ENCODE measurements at regions not wholly inside any gene's neighbourhood (a gene's known extent, or its start where the extent isn't known, plus 50 kb on each side); places are given as distances from the start of the nearest gene placed in this dataset.
"Not testable (repeated sequence)": the region's sequence is repeated elsewhere in the genome, so short reads cannot be mapped to it uniquely, and the experiment has no call there.

- H3K27me3 ChIP-seq (ENCODE audit: insufficient read depth, low read length); H3K27ac ChIP-seq (ENCODE audit: low read depth, low read length); H3K4me3 ChIP-seq (ENCODE audit: low read length); H3K9ac ChIP-seq (ENCODE audit: low read depth, low read length); H3K36me3 ChIP-seq (ENCODE audit: insufficient read depth, low read length); H3K4me1 ChIP-seq (ENCODE audit: insufficient read depth, low read length); H3K9me3 ChIP-seq (ENCODE audit: insufficient read depth, low read depth, low read length): not testable (repeated sequence)
- 75% methylated on average over 2 of the region's 6 CpGs for WGBS
These were observed 69.5 kb downstream of the NPIPA7 start for GRCh38 chr16:16448423-16448822.

GRCh38 chr16:16449712-16450237 is 70.8 kb downstream of the NPIPA7 start:
- 78% methylated on average over 3 of the region's 4 CpGs for WGBS
- H3K9me3 ChIP-seq (ENCODE audit: insufficient read depth, low read depth, low read length); H3K4me1 ChIP-seq (ENCODE audit: insufficient read depth, low read length); H3K4me3 ChIP-seq (ENCODE audit: low read length); H3K27me3 ChIP-seq (ENCODE audit: insufficient read depth, low read length); H3K9ac ChIP-seq (ENCODE audit: low read depth, low read length); H3K36me3 ChIP-seq (ENCODE audit: insufficient read depth, low read length); H3K27ac ChIP-seq (ENCODE audit: low read depth, low read length): not testable (repeated sequence)

GRCh38 chr16:16451721-16452410 is 72.9 kb downstream of the NPIPA7 start:
- not testable (repeated sequence) for H3K9me3 ChIP-seq (ENCODE audit: insufficient read depth, low read depth, low read length); H3K27me3 ChIP-seq (ENCODE audit: insufficient read depth, low read length); H3K4me1 ChIP-seq (ENCODE audit: insufficient read depth, low read length); H3K9ac ChIP-seq (ENCODE audit: low read depth, low read length); H3K36me3 ChIP-seq (ENCODE audit: insufficient read depth, low read length); H3K4me3 ChIP-seq (ENCODE audit: low read length); H3K27ac ChIP-seq (ENCODE audit: low read depth, low read length)
- WGBS = 11% methylated on average over 1 of the region's 10 CpGs

GRCh38 chr16:16458579-16458978 is 79.6 kb downstream of the NPIPA7 start:
- H3K27me3 ChIP-seq (ENCODE audit: insufficient read depth, low read length); H3K9me3 ChIP-seq (ENCODE audit: insufficient read depth, low read depth, low read length); H3K4me3 ChIP-seq (ENCODE audit: low read length); H3K36me3 ChIP-seq (ENCODE audit: insufficient read depth, low read length); H3K4me1 ChIP-seq (ENCODE audit: insufficient read depth, low read length); H3K27ac ChIP-seq (ENCODE audit: low read depth, low read length); H3K9ac ChIP-seq (ENCODE audit: low read depth, low read length): not testable (repeated sequence)
- no CpG with 5 or more reads among the region's 5 CpGs for WGBS

- not testable (repeated sequence) for H3K4me1 ChIP-seq (ENCODE audit: insufficient read depth, low read length); H3K9ac ChIP-seq (ENCODE audit: low read depth, low read length); H3K36me3 ChIP-seq (ENCODE audit: insufficient read depth, low read length); H3K9me3 ChIP-seq (ENCODE audit: insufficient read depth, low read depth, low read length); H3K4me3 ChIP-seq (ENCODE audit: low read length); H3K27ac ChIP-seq (ENCODE audit: low read depth, low read length); H3K27me3 ChIP-seq (ENCODE audit: insufficient read depth, low read length)
- 95% methylated on average over 4 of the region's 6 CpGs for WGBS
These were observed 84.9 kb downstream of the NPIPA7 start for GRCh38 chr16:16463792-16464191.

GRCh38 chr16:16488919-16489318 is 110.0 kb downstream of the NPIPA7 start:
- not testable (repeated sequence) for H3K27me3 ChIP-seq (ENCODE audit: insufficient read depth, low read length); H3K9me3 ChIP-seq (ENCODE audit: insufficient read depth, low read depth, low read length); H3K4me3 ChIP-seq (ENCODE audit: low read length); H3K9ac ChIP-seq (ENCODE audit: low read depth, low read length); H3K27ac ChIP-seq (ENCODE audit: low read depth, low read length); H3K4me1 ChIP-seq (ENCODE audit: insufficient read depth, low read length); H3K36me3 ChIP-seq (ENCODE audit: insufficient read depth, low read length)
- WGBS = 77% methylated on average over 4 of the region's 4 CpGs

- H3K4me1 ChIP-seq (ENCODE audit: insufficient read depth, low read length); H3K27ac ChIP-seq (ENCODE audit: low read depth, low read length); H3K36me3 ChIP-seq (ENCODE audit: insufficient read depth, low read length); H3K27me3 ChIP-seq (ENCODE audit: insufficient read depth, low read length); H3K4me3 ChIP-seq (ENCODE audit: low read length); H3K9me3 ChIP-seq (ENCODE audit: insufficient read depth, low read depth, low read length); H3K9ac ChIP-seq (ENCODE audit: low read depth, low read length): not testable (repeated sequence)
- no CpG with 5 or more reads among the region's 15 CpGs for WGBS
These were observed 110.5 kb downstream of the NPIPA7 start for GRCh38 chr16:16489466-16489865.

GRCh38 chr16:16494114-16494513 is 115.2 kb downstream of the NPIPA7 start:
- not testable (repeated sequence) for H3K9me3 ChIP-seq (ENCODE audit: insufficient read depth, low read depth, low read length); H3K4me3 ChIP-seq (ENCODE audit: low read length); H3K9ac ChIP-seq (ENCODE audit: low read depth, low read length); H3K27ac ChIP-seq (ENCODE audit: low read depth, low read length); H3K4me1 ChIP-seq (ENCODE audit: insufficient read depth, low read length); H3K36me3 ChIP-seq (ENCODE audit: insufficient read depth, low read length); H3K27me3 ChIP-seq (ENCODE audit: insufficient read depth, low read length)
- no CpG with 5 or more reads among the region's 8 CpGs for WGBS

- not testable (repeated sequence) for H3K36me3 ChIP-seq (ENCODE audit: insufficient read depth, low read length); H3K27me3 ChIP-seq (ENCODE audit: insufficient read depth, low read length); H3K4me3 ChIP-seq (ENCODE audit: low read length); H3K9ac ChIP-seq (ENCODE audit: low read depth, low read length); H3K9me3 ChIP-seq (ENCODE audit: insufficient read depth, low read depth, low read length); H3K27ac ChIP-seq (ENCODE audit: low read depth, low read length); H3K4me1 ChIP-seq (ENCODE audit: insufficient read depth, low read length)
- no CpG with 5 or more reads among the region's 11 CpGs for WGBS
These were observed 116.1 kb downstream of the NPIPA7 start for GRCh38 chr16:16494998-16495397.

GRCh38 chr16:16499875-16500274 is 120.9 kb downstream of the NPIPA7 start:
- H3K9ac ChIP-seq (ENCODE audit: low read depth, low read length); H3K36me3 ChIP-seq (ENCODE audit: insufficient read depth, low read length); H3K4me1 ChIP-seq (ENCODE audit: insufficient read depth, low read length); H3K4me3 ChIP-seq (ENCODE audit: low read length); H3K27ac ChIP-seq (ENCODE audit: low read depth, low read length); H3K27me3 ChIP-seq (ENCODE audit: insufficient read depth, low read length); H3K9me3 ChIP-seq (ENCODE audit: insufficient read depth, low read depth, low read length): not testable (repeated sequence)
- no CpG with 5 or more reads among the region's 8 CpGs for WGBS

- not testable (repeated sequence) for H3K36me3 ChIP-seq (ENCODE audit: insufficient read depth, low read length); H3K27ac ChIP-seq (ENCODE audit: low read depth, low read length); H3K4me1 ChIP-seq (ENCODE audit: insufficient read depth, low read length); H3K4me3 ChIP-seq (ENCODE audit: low read length); H3K27me3 ChIP-seq (ENCODE audit: insufficient read depth, low read length); H3K9ac ChIP-seq (ENCODE audit: low read depth, low read length); H3K9me3 ChIP-seq (ENCODE audit: insufficient read depth, low read depth, low read length)
- WGBS = no CpG with 5 or more reads among the region's 1 CpG
These were observed 128.1 kb downstream of the NPIPA7 start for GRCh38 chr16:16507041-16507440.

- no CpG with 5 or more reads among the region's 2 CpGs for WGBS
These were observed 129.4 kb downstream of the NPIPA7 start for GRCh38 chr16:16508344-16508743.

More at GRCh38 chr16:16508344-16508743, 129.4 kb downstream of the NPIPA7 start:
- H3K9ac ChIP-seq (ENCODE audit: low read depth, low read length); H3K36me3 ChIP-seq (ENCODE audit: insufficient read depth, low read length); H3K27ac ChIP-seq (ENCODE audit: low read depth, low read length); H3K4me3 ChIP-seq (ENCODE audit: low read length); H3K9me3 ChIP-seq (ENCODE audit: insufficient read depth, low read depth, low read length); H3K4me1 ChIP-seq (ENCODE audit: insufficient read depth, low read length); H3K27me3 ChIP-seq (ENCODE audit: insufficient read depth, low read length): not testable (repeated sequence)

Measured in HUES64 (cell line).